Ascending aorta (tissue), 2 donors: ENCODE measurements at regions not wholly inside any gene's neighbourhood (a gene's known extent, or its start where the extent isn't known, plus 50 kb on each side); places are given as distances from the start of the nearest gene placed in this dataset.

Experiments used
- DNase-seq, 2 donors: peaks; one replicate each; pipeline ENCODE4 v3.0.0-alpha.2; 2019; ENCODE audit warnings: low spot score in 2 of 2
- H3K27ac ChIP-seq, 2 donors: fragments of 200-600 bp; sonication (generic); one replicate each; pipeline ENCODE4 v1.5.1; 2016 to 2017; ENCODE audit warnings: mild to moderate bottlenecking in 1 of 2
- H3K27me3 ChIP-seq: fragments of 200-600 bp; sonication (generic); one replicate; pipeline ENCODE4 v1.5.1; 2017
- H3K36me3 ChIP-seq, 2 donors: fragments of 200-600 bp; sonication (generic); one replicate each; pipeline ENCODE4 v1.5.1; 2016
- H3K4me1 ChIP-seq, 2 donors: fragments of 200-600 bp; sonication (generic); one replicate each; pipeline ENCODE4 v1.5.1; 2016 to 2017; ENCODE audit warnings: mild to moderate bottlenecking in 1 of 2
- H3K4me3 ChIP-seq, 2 donors: fragments of 200-600 bp; sonication (generic); one replicate each; pipeline ENCODE4 v1.5.1; 2016 to 2017; ENCODE audit warnings: mild to moderate bottlenecking in 1 of 2
- H3K9me3 ChIP-seq, 2 donors: fragments of 200-600 bp; sonication (generic); one replicate each; pipeline ENCODE4 v1.5.1; 2016
- intact Hi-C: fragments of 100-400 bp; cut with DNase I; formaldehyde crosslinking; loops from one replicate; pipeline ENCODE4 v1.15.1; 2023
- TF ChIP-seq, protein P1 (sequence below), 3 experiments: fragments of 200-600 bp in 2 of 3; fragments of 450-650 bp in 1 of 3; sonication (generic) in 2 of 3; IDR thresholded peaks; one replicate each; pipeline ENCODE4 v1.5.1; 2016 to 2019; ENCODE audit warnings: antibody characterized with exemption in 3 of 3, mild to moderate bottlenecking in 1 of 3, moderate library complexity in 1 of 3

DNA sequence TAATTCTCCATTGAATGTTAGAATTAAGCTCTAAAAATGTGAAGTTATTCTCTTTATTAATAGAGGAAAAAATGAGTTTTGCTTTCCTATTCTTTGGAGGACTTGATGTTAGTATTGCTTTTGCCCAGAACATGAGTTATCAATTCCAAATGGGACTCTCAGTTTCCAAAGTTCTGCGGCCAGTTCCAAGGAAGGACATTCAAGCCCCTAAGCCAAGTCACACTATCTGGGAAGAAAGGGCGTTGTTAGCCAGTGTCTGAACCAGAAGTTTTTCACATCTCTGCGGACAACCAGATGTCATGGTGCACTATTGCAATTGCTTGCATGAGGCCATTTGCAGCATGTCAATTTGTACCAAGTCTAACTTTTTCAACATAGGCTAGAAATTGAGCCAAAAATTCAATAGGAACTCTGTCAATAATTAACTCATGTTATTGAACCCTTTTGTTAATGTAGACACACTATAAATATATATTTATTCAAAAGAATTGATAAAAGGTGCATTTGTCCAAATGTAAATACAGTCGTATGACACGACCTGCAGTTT lies 183.3 kb upstream of the PIK3R1 start:
- H3K27me3 ChIP-seq: no peaks in the 10 kb centered on the region
- no peaks in the 10 kb centered on the region for H3K9me3 ChIP-seq
- no peaks in the 10 kb centered on the region for H3K36me3 ChIP-seq
- H3K4me1 ChIP-seq: peaks cover 8 to 29% of the 10 kb centered on the region in 2 donors
- H3K27ac ChIP-seq: no peak overlapping the region
- H3K4me3 ChIP-seq: no peak overlapping the region
- TF ChIP-seq, protein P1, sequence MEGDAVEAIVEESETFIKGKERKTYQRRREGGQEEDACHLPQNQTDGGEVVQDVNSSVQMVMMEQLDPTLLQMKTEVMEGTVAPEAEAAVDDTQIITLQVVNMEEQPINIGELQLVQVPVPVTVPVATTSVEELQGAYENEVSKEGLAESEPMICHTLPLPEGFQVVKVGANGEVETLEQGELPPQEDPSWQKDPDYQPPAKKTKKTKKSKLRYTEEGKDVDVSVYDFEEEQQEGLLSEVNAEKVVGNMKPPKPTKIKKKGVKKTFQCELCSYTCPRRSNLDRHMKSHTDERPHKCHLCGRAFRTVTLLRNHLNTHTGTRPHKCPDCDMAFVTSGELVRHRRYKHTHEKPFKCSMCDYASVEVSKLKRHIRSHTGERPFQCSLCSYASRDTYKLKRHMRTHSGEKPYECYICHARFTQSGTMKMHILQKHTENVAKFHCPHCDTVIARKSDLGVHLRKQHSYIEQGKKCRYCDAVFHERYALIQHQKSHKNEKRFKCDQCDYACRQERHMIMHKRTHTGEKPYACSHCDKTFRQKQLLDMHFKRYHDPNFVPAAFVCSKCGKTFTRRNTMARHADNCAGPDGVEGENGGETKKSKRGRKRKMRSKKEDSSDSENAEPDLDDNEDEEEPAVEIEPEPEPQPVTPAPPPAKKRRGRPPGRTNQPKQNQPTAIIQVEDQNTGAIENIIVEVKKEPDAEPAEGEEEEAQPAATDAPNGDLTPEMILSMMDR (IDR thresholded peaks at IDR 0.05): no peak
- intact Hi-C loops: no loop called here
- DNase-seq: no peak

GRCh38 chr5:68028131-68028727 lies 187.3 kb upstream of the PIK3R1 start:
- intact Hi-C loops: loop anchor here (5.0 kb wide), 2 partner anchors 189 to 224 kb away; partner anchors contain the start of gene PIK3R1
- H3K4me1 ChIP-seq: peaks cover 0 to 30% of the 10 kb centered on the region in 2 donors
- H3K9me3 ChIP-seq: no peaks in the 10 kb centered on the region
- H3K27ac ChIP-seq: peak overlapping the region; percentile 29 to 67
- TF ChIP-seq, protein P1 (IDR thresholded peaks at IDR 0.05): no peak
- no peaks in the 10 kb centered on the region for H3K27me3 ChIP-seq
- H3K4me3 ChIP-seq: no peak overlapping the region
- no peak for DNase-seq
- no peaks in the 10 kb centered on the region for H3K36me3 ChIP-seq

DNA sequence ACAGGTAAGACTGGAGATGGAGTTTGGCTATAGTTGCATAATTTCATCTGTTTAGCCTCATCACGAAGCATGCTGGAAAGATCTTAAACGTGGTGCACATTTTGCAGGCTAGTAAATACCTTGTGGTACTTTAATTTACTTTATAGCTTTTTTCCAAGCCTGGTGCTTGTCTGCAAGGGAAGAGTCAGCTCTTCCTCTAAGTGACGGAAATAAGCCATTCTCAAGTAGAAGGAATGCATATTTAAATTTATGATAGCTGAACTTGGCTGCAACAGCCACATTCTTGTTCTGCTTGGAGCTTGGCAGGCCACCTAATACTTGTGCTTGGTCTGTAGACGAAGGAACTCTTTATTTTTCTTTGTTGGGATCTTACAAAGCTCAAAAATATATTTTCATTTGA lies 188.0 kb upstream of the PIK3R1 start:
- no peak for DNase-seq
- Histone ChIP-seq H3K4me3 (no peak overlapping the region), H3K27me3 (no peaks in the 10 kb centered on the region), H3K36me3 (no peaks in the 10 kb centered on the region), H3K9me3 (no peaks in the 10 kb centered on the region), H3K4me1 (peaks cover 0 to 24% of the 10 kb centered on the region in 2 donors), H3K27ac (peak overlapping the region; percentile 29 to 67)
- TF ChIP-seq, protein P1 (IDR thresholded peaks at IDR 0.05): no peak
- intact Hi-C loops: loop anchor here (5.0 kb wide), 2 partner anchors 190 to 225 kb away; partner anchors contain the start of gene PIK3R1

DNA sequence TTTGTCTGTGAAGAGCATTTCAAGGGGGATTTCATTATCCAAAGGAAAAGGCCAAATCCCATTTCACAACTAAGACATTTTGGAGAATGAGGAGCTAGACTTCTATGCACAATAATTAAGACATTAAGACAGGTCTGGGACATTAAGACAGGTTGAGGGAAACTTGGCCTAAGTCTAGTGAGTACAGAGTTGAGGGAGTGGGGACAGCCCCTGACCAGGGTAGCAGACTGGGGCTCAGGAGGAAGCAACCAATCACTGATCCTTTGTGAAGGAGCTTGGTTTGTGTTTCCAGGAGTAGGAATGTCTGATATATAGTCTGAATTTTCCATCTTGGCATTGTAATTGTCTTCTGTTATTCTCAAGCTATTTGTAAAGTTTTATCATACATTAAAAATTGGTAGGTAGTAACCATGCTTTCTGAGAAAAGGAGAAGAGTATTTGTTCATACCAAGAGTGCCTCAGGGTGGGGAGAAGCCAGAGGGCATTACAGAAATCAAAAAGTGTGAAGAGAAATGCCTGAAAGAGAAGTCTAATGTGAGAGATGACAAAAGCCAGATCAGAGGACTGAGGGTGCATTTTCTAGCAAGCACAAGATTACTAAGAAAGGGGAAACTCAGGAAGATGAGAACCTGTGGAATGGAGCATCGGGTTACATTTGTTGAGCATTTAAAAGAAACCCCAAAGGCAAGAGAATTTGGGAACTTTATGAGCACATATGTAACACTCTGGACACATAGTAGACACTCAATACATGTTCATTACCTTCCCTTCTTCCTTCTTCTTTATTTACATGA lies 189.3 kb upstream of the PIK3R1 start:
- H3K9me3 ChIP-seq: no peaks in the 10 kb centered on the region
- peaks cover 0 to 24% of the 10 kb centered on the region in 2 donors for H3K4me1 ChIP-seq
- no peak for DNase-seq
- TF ChIP-seq, protein P1 (IDR thresholded peaks at IDR 0.05): no peak
- peak overlapping the region; percentile 57 to 67 for H3K27ac ChIP-seq
- H3K27me3 ChIP-seq: no peaks in the 10 kb centered on the region
- no peak overlapping the region for H3K4me3 ChIP-seq
- intact Hi-C loops: loop anchor here (5.0 kb wide), 2 partner anchors 191 to 226 kb away; partner anchors contain the start of gene PIK3R1
- no peaks in the 10 kb centered on the region for H3K36me3 ChIP-seq

- DNase-seq: no peak
- Histone ChIP-seq H3K27me3 (no peaks in the 10 kb centered on the region), H3K9me3 (no peaks in the 10 kb centered on the region), H3K27ac (peak overlapping the region; percentile 25 to 42), H3K4me3 (no peak overlapping the region), H3K36me3 (no peaks in the 10 kb centered on the region), H3K4me1 (peaks cover 0 to 23% of the 10 kb centered on the region in 2 donors)
- intact Hi-C loops: no loop called here
- TF ChIP-seq, protein P1 (IDR thresholded peaks at IDR 0.05): no peak
These were observed 191.1 kb upstream of the PIK3R1 start for GRCh38 chr5:68024426-68024825.
